ENCODE measurements at regions not wholly inside any gene's neighbourhood (a gene's known extent, or its start where the extent isn't known, plus 50 kb on each side); places are given as distances from the start of the nearest gene placed in this dataset.
"Not testable (repeated sequence)": the region's sequence is repeated elsewhere in the genome, so short reads cannot be mapped to it uniquely, and the experiment has no call there.

GRCh38 chr3:162586591-162586990, 1090.0 kb downstream of the OTOL1 start:
- DNase-seq: peak; percentile 51

- DNase-seq: no peak
Observed at GRCh38 chr3:162597226-162597625, 1100.6 kb downstream of the OTOL1 start.

DNA sequence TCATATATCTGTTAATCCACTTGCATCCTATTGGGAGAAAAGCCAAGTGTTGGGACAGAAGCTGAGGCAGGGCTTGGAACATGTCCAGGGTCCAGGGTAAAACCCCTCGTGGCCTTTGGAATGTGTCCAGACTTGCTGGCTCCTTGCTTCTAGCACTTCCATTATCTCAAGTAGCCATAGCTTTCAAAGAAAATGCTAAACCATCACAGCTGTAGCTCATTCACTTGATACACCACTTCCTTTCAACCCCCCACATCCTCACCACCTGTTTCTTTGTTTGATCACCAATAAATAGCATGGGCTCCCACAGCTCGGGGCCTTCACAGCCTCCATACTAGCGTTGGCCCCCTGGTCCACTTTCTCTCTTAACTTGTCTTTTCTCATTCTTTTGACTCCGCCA, 1101.9 kb downstream of the OTOL1 start:
- peak; percentile 90 for DNase-seq

GRCh38 chr3:162599742-162600141, 1103.1 kb downstream of the OTOL1 start:
- DNase-seq: not testable (repeated sequence)

- no peak for DNase-seq
Observed at GRCh38 chr3:162601101-162601670, 1104.6 kb downstream of the OTOL1 start.

DNA sequence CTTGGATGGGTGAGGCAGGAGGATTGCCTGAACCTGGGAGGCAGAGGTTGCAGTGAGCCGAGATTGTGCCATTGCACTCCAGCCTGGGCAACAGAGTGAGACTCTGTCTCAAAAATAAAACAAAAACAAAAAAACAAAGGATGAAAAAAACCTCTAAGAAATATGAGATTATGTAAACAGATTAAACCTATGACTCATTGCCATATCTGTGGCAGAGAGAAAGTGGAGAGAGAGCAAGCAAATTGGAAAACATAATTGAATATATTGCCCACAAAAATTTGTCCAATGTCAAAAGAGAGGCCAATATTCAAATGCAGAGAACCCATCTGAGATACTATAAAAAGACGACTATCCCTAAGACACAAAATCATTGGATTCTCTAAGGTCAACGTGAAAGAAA, 1106.0 kb downstream of the OTOL1 start:
- peak; percentile 4 for DNase-seq

DNA sequence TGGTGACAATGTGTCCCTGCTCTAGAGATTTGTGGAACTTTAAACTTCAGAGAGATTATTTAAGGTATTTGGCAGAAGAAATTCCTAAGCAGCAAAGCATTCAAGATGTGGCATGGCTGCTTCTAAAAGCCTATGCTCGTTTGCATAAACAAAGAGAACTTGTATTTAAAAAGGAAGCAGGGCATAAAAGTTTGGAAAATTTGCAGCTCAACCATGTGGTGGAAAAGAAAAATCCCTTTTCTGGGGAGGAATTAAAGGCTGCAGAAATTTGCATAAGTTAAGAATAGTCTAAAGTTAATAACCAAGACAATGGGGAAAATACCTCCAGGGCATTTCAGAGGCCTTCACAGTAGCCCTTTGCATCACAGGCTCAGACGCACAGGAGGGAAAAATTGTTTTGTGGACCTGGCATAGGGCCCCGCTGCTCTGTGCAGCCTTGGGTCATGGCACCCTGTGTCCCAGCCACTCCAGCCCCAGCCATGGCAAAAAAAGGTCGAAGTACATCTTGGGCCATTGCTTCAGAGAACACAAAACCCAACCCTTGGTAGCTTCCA, 1109.1 kb downstream of the OTOL1 start:
- no peak for DNase-seq

DNA sequence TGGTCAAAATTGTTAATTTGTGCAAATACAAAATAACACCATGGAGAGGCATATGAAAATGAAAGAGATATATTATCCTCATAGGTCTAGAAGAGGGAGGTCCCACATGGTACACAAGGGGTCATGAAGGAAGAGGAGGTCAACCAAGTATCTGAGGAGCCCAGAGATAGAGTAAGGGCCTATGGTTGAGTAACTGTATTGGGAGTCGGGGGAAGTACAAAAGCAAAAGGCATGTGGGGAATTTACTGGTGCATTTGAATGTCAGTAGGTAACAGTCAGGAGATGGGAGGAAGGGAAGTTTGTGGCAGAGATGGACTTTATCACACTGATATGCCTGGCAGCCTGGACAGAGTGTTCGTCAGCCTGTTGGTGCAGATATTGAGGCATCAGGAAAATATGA, 1113.7 kb downstream of the OTOL1 start:
- no peak for DNase-seq

DNA sequence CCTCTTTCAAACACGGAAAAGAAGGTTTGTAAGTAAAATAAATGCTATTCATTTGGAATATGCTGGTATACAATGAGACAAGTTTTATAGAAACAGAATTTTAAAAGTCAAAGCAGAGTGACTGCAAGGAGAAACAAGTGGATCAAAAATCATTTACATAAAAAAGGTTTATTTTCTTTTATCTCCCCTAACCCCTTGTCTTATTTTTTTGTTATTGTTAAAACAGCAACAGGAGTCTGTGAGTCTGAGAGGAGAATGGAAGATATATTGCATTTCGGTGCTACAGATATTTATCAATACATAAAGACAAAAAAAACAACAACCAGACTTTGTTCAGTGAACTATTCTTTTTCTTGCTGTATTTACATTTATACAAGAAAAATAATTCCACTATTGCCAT, 1116.4 kb downstream of the OTOL1 start:
- no peak for DNase-seq

- DNase-seq: peak; percentile 95
Observed at GRCh38 chr3:162626172-162626571, 1129.6 kb downstream of the OTOL1 start.

GRCh38 chr3:162628531-162628930, 1131.9 kb downstream of the OTOL1 start:
- DNase-seq: no peak

DNA sequence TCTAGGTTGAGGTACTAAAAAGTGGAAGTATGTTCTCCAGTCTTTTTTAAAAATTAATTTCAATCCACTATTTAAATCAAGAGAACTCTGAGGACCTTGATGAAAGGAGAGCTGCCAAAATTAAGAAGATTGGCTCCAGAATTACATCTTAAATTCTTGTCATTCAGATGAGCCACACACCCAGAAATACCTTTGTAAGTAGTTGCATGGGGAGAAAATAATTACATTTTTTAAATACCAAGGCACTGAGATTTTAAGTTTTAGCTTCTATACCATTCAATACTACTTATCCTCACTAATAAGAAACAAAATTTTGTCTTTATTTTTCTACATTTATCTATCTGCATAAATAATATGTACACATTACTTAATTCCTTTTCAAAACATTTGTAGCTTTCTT, 1132.8 kb downstream of the OTOL1 start:
- no peak for DNase-seq

GRCh38 chr3:162632672-162633071, 1136.1 kb downstream of the OTOL1 start:
- DNase-seq: no peak

- DNase-seq: not testable (repeated sequence)
Observed at GRCh38 chr3:162640208-162640607, 1143.6 kb downstream of the OTOL1 start.

DNA sequence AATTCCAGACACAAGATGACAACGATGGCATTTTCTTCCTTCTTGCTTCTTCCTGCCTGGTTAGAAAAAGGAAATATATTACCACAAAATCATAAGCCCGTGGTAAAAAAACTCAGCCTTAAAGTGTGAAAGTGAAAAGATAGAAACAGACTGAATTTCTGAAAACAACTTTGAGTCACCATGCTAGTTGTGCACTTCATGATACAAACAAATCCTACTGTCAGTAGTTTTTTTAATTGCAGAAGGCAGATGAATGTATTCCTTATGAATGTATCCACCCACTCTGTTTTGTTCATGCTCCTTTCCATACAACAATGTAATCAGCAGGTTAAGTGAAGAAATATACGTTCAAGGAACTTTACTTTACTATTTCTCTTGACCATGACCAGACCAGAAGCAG, 1144.7 kb downstream of the OTOL1 start:
- no peak for DNase-seq

- no peak for DNase-seq
Observed at GRCh38 chr3:162641907-162642306, 1145.3 kb downstream of the OTOL1 start.

DNA sequence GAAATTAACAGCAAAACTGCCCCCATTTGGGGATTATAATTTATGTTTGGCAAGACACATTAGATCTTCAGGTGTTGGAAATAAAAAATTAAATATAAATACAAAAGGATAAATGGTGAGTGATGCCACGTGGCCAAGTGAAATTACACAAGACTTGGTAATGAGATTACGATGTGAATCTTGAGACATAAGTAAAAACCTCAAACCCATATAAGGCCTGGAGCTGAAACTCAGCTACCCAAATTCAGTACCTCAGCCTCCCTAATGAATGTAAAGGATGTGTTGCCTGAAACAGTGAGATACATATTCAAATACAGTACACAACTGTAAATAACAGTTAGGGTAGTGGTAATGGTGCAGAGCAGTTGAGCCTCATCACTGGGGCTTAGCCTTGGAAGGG, 1146.6 kb downstream of the OTOL1 start:
- no peak for DNase-seq

GRCh38 chr3:162647321-162647720, 1150.7 kb downstream of the OTOL1 start:
- no peak for DNase-seq

- DNase-seq: no peak
Observed at GRCh38 chr3:162658003-162658402, 1161.4 kb downstream of the OTOL1 start.

- DNase-seq: peak; percentile 66
Observed at GRCh38 chr3:162665684-162666391, 1169.2 kb downstream of the OTOL1 start.

- DNase-seq: no peak
Observed at GRCh38 chr3:162666835-162667234, 1170.2 kb downstream of the OTOL1 start.

DNA sequence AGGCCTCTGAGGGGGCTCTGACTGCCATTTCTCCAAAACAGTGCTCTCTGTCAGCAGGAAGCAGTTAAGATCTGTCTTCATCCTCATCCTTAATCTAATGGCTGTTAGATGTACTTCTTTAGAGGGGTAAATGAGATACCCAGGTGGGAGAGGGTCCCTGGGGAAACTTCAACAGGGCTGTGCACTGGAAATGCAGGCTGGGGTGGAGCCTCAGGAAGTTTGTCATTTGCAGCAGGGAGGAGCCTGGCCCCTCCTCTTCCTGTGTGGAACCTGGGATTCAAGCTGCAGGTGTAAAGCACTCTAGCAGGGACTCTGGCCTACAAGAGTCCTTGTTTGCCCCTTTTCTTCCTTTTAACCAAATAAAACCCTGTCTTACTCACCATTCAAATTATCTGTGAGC, 1173.6 kb downstream of the OTOL1 start:
- DNase-seq: peak; percentile 17

- no peak for DNase-seq
Observed at GRCh38 chr3:162677475-162677874, 1180.9 kb downstream of the OTOL1 start.

DNA sequence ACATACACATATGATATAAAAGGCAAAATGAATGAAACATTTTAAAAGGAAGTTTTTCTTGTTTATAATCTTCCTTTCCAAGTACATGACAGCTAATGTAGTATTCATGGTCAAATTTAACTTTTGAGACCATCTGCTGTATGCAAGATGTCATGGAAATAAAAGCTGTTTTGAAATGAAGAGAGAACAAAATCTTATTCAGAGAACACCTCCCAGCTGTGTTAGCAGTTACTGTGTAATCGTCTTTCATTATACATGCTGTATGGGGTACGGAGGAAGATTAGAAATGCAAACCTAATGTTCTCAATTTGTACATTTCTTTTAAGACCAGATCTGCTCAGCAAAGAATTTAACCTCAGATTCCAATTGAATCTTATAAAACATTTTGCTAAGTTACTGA, 1182.3 kb downstream of the OTOL1 start:
- DNase-seq: peak; percentile 30

GRCh38 chr3:162684260-162684659, 1187.7 kb downstream of the OTOL1 start:
- no peak for DNase-seq

Measured in NCI-H69 (cell line).